HG02943 (cell line): ENCODE measurements at regions not wholly inside any gene's neighbourhood (a gene's known extent, or its start where the extent isn't known, plus 50 kb on each side); places are given as distances from the start of the nearest gene placed in this dataset.

Source experiments
- ATAC-seq: cut with Tn5 transposase; IDR thresholded peaks from one replicate; pipeline ENCODE4 v1.9.1; 2021; ENCODE audit warnings: mild to moderate bottlenecking, low read depth, moderate library complexity; ENCODE audit not compliant: unreplicated experiment

GRCh38 chr6:142676027-142676443, 268.9 kb downstream of the HIVEP2 start:
- ATAC-seq, result no peak

GRCh38 chr6:142676647-142677192, 268.3 kb downstream of the HIVEP2 start:
- ATAC-seq, result no peak

- ATAC-seq, result no peak
Measured at GRCh38 chr6:142679907-142680700, 264.9 kb downstream of the HIVEP2 start.

- no peak for ATAC-seq
Measured at GRCh38 chr6:142681099-142681498, 263.9 kb downstream of the HIVEP2 start.

DNA sequence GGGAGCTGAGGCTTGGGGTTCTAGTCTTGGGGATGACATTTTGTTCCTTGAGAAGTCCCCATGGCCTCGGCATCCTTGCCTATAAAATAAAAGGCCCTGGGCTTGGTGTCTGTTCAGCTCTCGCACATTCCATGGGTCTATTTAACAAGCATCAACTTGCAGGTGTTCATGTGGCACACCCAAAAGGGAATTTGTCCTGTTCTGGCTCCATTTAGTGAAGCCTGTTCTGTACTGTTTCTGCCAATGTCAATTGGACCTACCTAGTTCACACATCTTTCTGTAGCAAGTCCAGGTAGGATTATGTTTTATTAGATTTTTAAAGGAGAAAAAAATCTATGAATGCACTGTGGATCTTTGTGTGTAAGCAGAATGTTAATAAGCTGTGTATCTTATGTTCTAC, 262.0 kb downstream of the HIVEP2 start:
- no peak for ATAC-seq

- ATAC-seq, result no peak
Measured at GRCh38 chr6:142683714-142684141, 261.2 kb downstream of the HIVEP2 start.

GRCh38 chr6:142684371-142684770, 260.6 kb downstream of the HIVEP2 start:
- ATAC-seq, result no peak

DNA sequence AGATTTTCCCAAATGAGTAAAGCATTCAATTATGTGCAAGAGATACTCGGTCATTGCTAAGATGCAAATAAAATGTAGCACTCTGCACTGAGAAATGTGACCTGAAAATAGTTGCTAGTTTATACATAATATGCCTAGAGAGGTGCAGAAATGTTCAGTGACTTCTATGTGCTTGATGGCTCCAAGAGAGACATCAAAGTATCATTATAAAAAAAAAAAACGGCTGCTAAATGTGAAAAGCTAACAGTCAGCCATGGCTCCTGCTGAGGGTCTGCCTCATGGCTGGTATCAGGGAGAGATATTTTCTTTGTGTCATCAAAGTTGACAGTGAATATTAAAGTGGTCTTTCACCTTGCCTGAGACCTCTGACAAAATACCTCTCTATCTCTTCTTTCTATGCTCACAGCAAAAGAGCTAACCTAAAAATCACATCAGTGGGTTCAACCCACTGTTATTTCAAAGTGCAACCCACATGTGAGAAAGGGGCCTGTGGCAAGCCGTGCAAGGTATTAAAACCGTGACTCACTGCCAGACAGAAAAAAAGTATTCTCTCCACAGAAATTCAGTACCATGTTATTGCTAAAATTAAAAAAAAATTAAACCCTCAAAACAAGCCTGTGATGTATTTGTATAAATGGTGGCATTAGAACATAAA, 259.0 kb downstream of the HIVEP2 start:
- ATAC-seq, result no peak

- no peak for ATAC-seq
Measured at GRCh38 chr6:142686507-142686887, 258.5 kb downstream of the HIVEP2 start.

- ATAC-seq, result peak; percentile 59
Measured at GRCh38 chr6:142692942-142693341, 252.0 kb downstream of the HIVEP2 start.

- no peak for ATAC-seq
Measured at GRCh38 chr6:142693441-142693840, 251.5 kb downstream of the HIVEP2 start.

DNA sequence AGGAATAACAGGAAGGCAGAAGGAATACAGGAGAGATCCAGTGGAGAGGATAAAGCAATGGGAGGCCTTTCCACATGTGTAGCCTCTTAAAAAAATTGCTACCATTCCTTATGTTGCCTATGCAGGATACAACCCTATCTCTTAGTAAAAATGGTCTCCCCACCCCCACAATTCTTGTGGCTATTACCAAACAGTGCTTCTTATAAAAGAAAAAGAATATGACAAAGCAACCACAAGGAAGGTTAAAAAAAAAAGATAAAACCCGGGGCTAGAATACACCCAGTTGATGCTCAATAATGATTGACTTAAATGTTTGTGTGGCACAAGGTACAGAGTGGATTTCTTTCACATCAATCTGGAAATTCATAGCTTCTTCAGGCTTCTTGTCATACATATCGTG, 250.9 kb downstream of the HIVEP2 start:
- no peak for ATAC-seq

DNA sequence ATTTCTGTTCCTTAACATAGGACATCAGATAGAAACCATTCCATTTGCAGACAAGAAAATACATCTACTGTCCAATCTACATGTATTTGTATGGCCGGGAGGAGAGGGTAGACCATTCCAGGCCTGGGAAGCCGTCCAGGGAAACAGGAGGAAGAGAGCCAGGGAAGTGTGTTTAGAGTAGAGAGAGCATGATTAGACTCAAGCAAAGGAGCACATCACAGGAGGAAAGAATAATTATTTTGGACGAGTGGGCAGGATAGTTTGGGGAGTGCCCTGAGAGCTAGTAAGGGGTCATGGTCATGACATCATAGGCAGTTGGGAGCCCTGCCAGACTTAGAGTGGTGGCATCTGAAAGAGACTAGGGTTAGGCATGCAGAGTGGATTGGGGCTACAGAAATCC, 250.0 kb downstream of the HIVEP2 start:
- ATAC-seq, result no peak

DNA sequence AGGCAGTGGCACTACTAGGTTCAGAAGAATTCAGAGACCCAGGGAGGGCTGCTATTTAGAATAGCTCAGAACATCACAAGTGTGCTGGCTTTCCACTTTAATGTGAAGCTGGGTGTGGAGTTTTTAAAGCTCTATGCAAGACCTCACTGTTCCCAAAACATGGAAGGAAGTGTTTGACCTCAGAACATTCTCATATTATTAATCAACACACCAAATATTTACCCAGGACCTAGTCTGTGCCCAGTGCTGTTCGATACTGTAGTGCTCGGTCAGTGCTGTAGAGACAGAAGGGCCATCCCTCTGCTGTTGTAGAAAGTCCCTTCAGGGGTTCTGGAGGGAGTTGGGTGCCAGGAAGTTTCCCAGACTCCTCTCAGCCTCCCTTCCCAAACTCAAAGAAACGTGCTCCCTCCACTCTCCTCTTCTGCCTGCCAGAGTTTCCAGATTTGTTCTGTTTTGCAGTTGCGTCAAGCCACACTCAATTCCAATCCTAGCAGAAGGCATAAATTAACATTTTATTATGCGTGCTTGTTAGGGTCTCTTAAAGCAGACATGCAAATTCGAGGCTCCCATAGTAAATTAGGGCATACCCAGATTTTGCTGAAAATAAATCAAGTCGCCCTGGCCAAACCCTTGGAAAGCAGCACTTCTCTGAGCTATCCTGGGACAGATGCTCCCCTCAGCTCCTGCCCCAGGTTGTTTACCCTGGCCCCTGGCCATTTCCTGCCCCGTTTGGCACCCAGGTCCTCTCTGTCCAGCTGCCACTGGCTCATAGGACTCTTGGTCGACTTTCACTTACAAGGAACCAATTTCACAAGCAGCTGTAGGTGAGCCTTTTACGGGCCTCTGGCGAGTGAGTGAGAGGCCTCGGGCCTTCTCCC, 248.6 kb downstream of the HIVEP2 start:
- no peak for ATAC-seq

DNA sequence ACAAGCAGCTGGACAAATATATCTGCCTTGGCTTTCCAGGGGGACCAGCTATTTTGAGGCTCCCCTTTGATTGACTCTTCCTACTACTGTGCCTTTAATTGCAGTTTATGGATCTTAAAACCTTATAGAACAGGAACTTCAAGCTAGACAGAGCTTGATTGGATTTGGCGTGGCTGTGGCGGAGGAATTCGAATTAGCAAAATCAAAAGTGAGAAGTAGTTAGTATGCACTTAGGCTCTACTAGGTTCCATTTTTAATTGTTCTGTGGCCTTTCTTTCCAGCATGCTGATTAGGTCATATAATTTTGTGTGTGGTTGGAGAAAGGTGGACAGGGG, 248.0 kb downstream of the HIVEP2 start:
- ATAC-seq, result no peak

DNA sequence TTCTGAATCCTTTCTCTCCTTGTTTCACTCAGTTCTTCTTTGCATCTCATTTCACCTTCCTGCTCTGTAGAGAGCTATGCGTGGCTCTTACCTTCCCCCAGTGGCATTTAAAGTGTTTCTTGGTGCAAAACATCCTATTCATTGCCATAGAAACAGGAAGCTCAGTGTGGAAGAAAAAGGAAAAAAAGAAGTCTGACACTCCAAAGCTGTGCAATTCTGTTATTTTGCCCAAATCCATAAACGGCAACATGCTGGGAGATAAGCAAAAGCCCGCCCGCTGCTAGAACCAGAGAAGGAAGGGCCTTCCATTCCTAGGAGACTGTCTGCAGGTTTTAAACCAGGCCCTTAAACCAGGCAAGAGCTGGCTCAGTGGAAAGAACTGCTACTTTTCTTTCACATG, 247.1 kb downstream of the HIVEP2 start:
- no peak for ATAC-seq

DNA sequence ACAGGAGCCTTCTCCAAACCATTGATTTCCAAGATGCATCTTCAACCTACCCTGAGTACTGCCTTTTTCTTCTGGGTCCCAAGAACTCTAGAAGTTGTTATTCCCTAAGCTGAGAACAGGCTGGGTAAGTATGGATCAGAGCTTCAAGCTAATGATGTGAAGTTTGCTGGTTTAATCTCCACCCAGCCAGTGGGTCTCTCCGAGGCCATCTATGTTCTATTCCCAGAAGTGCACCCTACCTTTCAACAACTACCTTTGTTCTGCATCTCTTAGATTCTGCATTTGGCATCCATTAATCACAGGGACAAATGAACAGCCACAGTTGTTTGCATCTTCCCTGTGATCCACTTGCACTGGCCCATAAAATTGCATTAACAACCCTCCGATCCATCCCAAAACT, 246.2 kb downstream of the HIVEP2 start:
- no peak for ATAC-seq

DNA sequence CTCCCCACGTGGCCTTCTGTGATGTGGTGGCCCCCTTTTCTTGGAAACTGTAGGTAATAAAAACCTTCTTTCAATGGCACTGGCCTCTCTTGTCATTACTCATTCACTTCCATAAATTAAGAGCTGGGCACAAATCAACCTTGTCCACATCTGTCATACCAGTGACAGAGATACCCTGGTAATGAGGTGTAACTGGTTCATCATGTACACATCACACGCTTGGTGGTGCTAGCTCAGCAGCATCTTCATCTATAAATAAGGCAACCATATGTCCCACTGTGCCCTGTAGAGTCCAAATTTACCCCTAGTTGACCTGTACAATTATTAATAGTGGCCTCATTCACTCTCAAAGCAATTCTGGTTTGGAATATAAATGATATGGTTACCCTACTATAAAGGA, 245.6 kb downstream of the HIVEP2 start:
- ATAC-seq, result no peak

- no peak for ATAC-seq
Measured at GRCh38 chr6:142700032-142700431, 244.9 kb downstream of the HIVEP2 start.

DNA sequence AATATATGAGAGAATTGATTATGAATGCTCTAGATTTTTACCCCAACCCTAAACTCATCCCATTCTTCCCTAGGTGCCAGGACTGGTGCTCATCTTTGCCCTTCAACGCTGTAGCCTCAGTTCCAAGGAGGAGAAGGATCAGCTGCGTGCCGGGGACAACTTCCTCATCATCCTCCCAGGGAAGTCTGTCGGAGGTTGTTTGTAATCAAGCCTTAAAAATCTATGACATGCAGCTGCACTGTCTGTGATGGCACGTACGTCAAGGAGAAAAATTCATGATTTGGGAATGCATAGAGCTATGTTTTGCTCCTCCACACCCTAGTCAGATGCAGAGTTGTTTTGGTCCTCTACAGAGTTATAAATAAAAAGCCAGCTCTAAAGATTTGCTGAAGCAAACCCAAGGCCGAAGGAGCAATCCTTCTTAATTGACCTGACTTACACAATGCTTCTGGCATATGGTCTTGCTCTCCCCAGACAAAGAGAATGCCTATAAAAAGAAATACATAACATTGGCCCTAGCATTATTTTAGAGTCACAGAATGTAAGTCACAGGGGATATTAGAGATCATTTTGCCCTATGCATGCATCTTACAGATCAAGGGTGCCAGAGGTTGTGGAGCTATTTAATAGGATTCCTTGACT, 244.2 kb downstream of the HIVEP2 start:
- ATAC-seq, result no peak
